NCI-H2171 (cell line): ENCODE measurements at regions not wholly inside any gene's neighbourhood (a gene's known extent, or its start where the extent isn't known, plus 50 kb on each side); places are given as distances from the start of the nearest gene placed in this dataset.
"Not testable (repeated sequence)": the region's sequence is repeated elsewhere in the genome, so short reads cannot be mapped to it uniquely, and the experiment has no call there.

Source experiments
- DNase-seq: peaks from one replicate; lab custom pipeline; 2025; lab: John Stamatoyannopoulos, UW

- no peak for DNase-seq
Observed at GRCh38 chr6:9830808-9831207, 584.1 kb downstream of the TFAP2A start.

GRCh38 chr6:9825526-9825925 lies 589.3 kb downstream of the TFAP2A start:
- DNase-seq: no peak

GRCh38 chr6:9810727-9811126 lies 604.1 kb downstream of the TFAP2A start:
- not testable (repeated sequence) for DNase-seq

- DNase-seq: no peak
Observed at GRCh38 chr6:9810286-9810685, 604.6 kb downstream of the TFAP2A start.

GRCh38 chr6:9806195-9806594 lies 608.7 kb downstream of the TFAP2A start:
- no peak for DNase-seq

- DNase-seq: no peak
Observed at GRCh38 chr6:9801249-9801754, 613.6 kb downstream of the TFAP2A start.

- DNase-seq: no peak
Observed at GRCh38 chr6:9799582-9799981, 615.3 kb downstream of the TFAP2A start.

GRCh38 chr6:9796827-9797226 lies 618.0 kb downstream of the TFAP2A start:
- no peak for DNase-seq

GRCh38 chr6:9795880-9796279 lies 619.0 kb downstream of the TFAP2A start:
- no peak for DNase-seq

GRCh38 chr6:9789201-9789600 lies 625.7 kb downstream of the TFAP2A start:
- DNase-seq: no peak

GRCh38 chr6:9784786-9785185 lies 630.1 kb downstream of the TFAP2A start:
- DNase-seq: no peak

GRCh38 chr6:9783567-9783966 lies 631.3 kb downstream of the TFAP2A start:
- no peak for DNase-seq

- no peak for DNase-seq
Observed at GRCh38 chr6:9766240-9766915, 648.5 kb downstream of the TFAP2A start.

GRCh38 chr6:9761220-9761619 lies 653.7 kb downstream of the TFAP2A start:
- no peak for DNase-seq

GRCh38 chr6:9754515-9754914 lies 660.4 kb downstream of the TFAP2A start:
- DNase-seq: no peak

GRCh38 chr6:9745966-9746365 lies 668.9 kb downstream of the TFAP2A start:
- DNase-seq: no peak

- DNase-seq: no peak
Observed at GRCh38 chr6:9745476-9745875, 669.4 kb downstream of the TFAP2A start.

- DNase-seq: no peak
Observed at GRCh38 chr6:9744119-9744518, 670.8 kb downstream of the TFAP2A start.

- DNase-seq: no peak
Observed at GRCh38 chr6:9732056-9732455, 682.8 kb downstream of the TFAP2A start.

GRCh38 chr6:9725776-9726175 lies 689.1 kb downstream of the TFAP2A start:
- not testable (repeated sequence) for DNase-seq

- DNase-seq: no peak
Observed at GRCh38 chr6:9717568-9717967, 697.3 kb downstream of the TFAP2A start.

- DNase-seq: no peak
Observed at GRCh38 chr6:9711365-9711764, 703.5 kb downstream of the TFAP2A start.

GRCh38 chr6:9710574-9710973 lies 704.3 kb downstream of the TFAP2A start:
- no peak for DNase-seq

GRCh38 chr6:9708600-9708999 lies 706.3 kb downstream of the TFAP2A start:
- DNase-seq: no peak
